ENCODE measurements at regions not wholly inside any gene's neighbourhood (a gene's known extent, or its start where the extent isn't known, plus 50 kb on each side); places are given as distances from the start of the nearest gene placed in this dataset.

- H3K4me3 ChIP-seq (IDR thresholded peaks at IDR 0.05; ENCODE audit: insufficient read depth, low read depth, low read length): no peak overlapping the region
- TF ChIP-seq, protein P1, sequence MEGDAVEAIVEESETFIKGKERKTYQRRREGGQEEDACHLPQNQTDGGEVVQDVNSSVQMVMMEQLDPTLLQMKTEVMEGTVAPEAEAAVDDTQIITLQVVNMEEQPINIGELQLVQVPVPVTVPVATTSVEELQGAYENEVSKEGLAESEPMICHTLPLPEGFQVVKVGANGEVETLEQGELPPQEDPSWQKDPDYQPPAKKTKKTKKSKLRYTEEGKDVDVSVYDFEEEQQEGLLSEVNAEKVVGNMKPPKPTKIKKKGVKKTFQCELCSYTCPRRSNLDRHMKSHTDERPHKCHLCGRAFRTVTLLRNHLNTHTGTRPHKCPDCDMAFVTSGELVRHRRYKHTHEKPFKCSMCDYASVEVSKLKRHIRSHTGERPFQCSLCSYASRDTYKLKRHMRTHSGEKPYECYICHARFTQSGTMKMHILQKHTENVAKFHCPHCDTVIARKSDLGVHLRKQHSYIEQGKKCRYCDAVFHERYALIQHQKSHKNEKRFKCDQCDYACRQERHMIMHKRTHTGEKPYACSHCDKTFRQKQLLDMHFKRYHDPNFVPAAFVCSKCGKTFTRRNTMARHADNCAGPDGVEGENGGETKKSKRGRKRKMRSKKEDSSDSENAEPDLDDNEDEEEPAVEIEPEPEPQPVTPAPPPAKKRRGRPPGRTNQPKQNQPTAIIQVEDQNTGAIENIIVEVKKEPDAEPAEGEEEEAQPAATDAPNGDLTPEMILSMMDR (conservative IDR thresholded peaks at IDR 0.05; ENCODE audit: low read depth, low read length): no peak
- no peaks in the 10 kb centered on the region for H3K4me1 ChIP-seq (ENCODE audit: low read depth, poor library complexity, severe bottlenecking)
- no peak overlapping the region for H3K27ac ChIP-seq
- H3K79me2 ChIP-seq (ENCODE audit: insufficient read depth, low read depth): no peaks in the 10 kb centered on the region
- no peak overlapping the region for H3K4me2 ChIP-seq
- H3K36me3 ChIP-seq (ENCODE audit: insufficient read depth): no peaks in the 10 kb centered on the region
- H4K20me1 ChIP-seq (ENCODE audit: insufficient read depth): no peaks in the 10 kb centered on the region
- no peak overlapping the region for H2AFZ ChIP-seq (ENCODE audit: low read depth)
- no peaks in the 10 kb centered on the region for H3K27me3 ChIP-seq (ENCODE audit: insufficient read depth, low read depth)
- no peak overlapping the region for H3K9ac ChIP-seq
Measured at GRCh38 chr4:22573198-22573597, 57.3 kb upstream of the ADGRA3 start.

- no peak overlapping the region for H3K9ac ChIP-seq
- no peaks in the 10 kb centered on the region for H3K27me3 ChIP-seq (ENCODE audit: insufficient read depth, low read depth)
- H3K4me3 ChIP-seq (IDR thresholded peaks at IDR 0.05; ENCODE audit: insufficient read depth, low read depth, low read length): no peak overlapping the region
- TF ChIP-seq, protein P1 (conservative IDR thresholded peaks at IDR 0.05; ENCODE audit: low read depth, low read length): no peak
- no peaks in the 10 kb centered on the region for H3K36me3 ChIP-seq (ENCODE audit: insufficient read depth)
- no peaks in the 10 kb centered on the region for H4K20me1 ChIP-seq (ENCODE audit: insufficient read depth)
- no peaks in the 10 kb centered on the region for H3K4me1 ChIP-seq (ENCODE audit: low read depth, poor library complexity, severe bottlenecking)
- no peak overlapping the region for H3K4me2 ChIP-seq
- no peak overlapping the region for H3K27ac ChIP-seq
- H2AFZ ChIP-seq (ENCODE audit: low read depth): no peak overlapping the region
- no peaks in the 10 kb centered on the region for H3K79me2 ChIP-seq (ENCODE audit: insufficient read depth, low read depth)
Measured at GRCh38 chr4:22573641-22574040, 57.8 kb upstream of the ADGRA3 start.

DNA sequence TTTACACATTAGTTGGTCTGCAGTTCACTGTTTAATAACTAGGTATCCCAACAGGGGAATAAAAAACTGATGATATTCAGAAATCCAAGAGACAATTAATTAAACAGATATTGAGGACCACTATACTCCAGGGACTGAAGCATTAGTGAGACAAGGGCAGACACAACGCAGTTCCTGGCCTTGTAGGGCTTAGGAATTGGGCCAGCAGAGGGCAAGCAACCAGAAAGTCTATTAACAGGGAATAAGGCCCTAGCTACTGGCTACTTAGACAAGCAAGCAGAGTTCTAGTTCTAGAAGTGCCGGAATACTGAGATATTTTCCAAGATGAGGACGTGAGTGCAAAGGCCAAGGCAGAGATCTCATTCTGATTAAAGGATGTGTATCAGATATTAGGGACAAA is 58.6 kb upstream of the ADGRA3 start:
- no peaks in the 10 kb centered on the region for H4K20me1 ChIP-seq (ENCODE audit: insufficient read depth)
- H3K4me2 ChIP-seq: no peak overlapping the region
- H3K4me3 ChIP-seq (IDR thresholded peaks at IDR 0.05; ENCODE audit: insufficient read depth, low read depth, low read length): no peak overlapping the region
- no peaks in the 10 kb centered on the region for H3K4me1 ChIP-seq (ENCODE audit: low read depth, poor library complexity, severe bottlenecking)
- no peaks in the 10 kb centered on the region for H3K36me3 ChIP-seq (ENCODE audit: insufficient read depth)
- no peaks in the 10 kb centered on the region for H3K27me3 ChIP-seq (ENCODE audit: insufficient read depth, low read depth)
- no peak overlapping the region for H3K27ac ChIP-seq
- TF ChIP-seq, protein P1 (conservative IDR thresholded peaks at IDR 0.05; ENCODE audit: low read depth, low read length): no peak
- H3K9ac ChIP-seq: no peak overlapping the region
- H2AFZ ChIP-seq (ENCODE audit: low read depth): no peak overlapping the region
- no peaks in the 10 kb centered on the region for H3K79me2 ChIP-seq (ENCODE audit: insufficient read depth, low read depth)

DNA sequence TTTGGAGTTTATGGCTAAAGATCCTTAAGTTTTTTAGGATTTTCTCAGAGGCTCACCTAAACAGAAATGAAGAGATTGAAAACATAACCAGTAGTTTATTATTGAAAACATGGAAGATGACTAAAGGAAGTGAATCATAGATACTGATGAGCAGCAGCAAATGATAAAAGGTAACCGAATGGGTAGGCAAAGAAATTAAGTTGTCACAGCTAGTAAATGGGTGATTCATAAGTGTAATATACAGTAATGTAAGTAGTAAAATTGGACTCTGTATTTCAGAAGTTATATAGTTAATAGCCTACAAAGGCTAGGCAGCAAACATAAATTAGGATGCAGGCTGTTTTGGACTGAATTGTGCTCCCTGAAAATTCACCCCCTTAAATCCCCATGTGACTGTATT is 59.0 kb upstream of the ADGRA3 start:
- H2AFZ ChIP-seq (ENCODE audit: low read depth): no peak overlapping the region
- H3K9ac ChIP-seq: no peak overlapping the region
- H3K4me2 ChIP-seq: no peak overlapping the region
- no peaks in the 10 kb centered on the region for H3K36me3 ChIP-seq (ENCODE audit: insufficient read depth)
- TF ChIP-seq, protein P1 (conservative IDR thresholded peaks at IDR 0.05; ENCODE audit: low read depth, low read length): no peak
- no peaks in the 10 kb centered on the region for H3K4me1 ChIP-seq (ENCODE audit: low read depth, poor library complexity, severe bottlenecking)
- H3K79me2 ChIP-seq (ENCODE audit: insufficient read depth, low read depth): no peaks in the 10 kb centered on the region
- no peak overlapping the region for H3K27ac ChIP-seq
- no peak overlapping the region for H3K4me3 ChIP-seq (IDR thresholded peaks at IDR 0.05; ENCODE audit: insufficient read depth, low read depth, low read length)
- H4K20me1 ChIP-seq (ENCODE audit: insufficient read depth): no peaks in the 10 kb centered on the region
- no peaks in the 10 kb centered on the region for H3K27me3 ChIP-seq (ENCODE audit: insufficient read depth, low read depth)
